ENCODE measurements at regions not wholly inside any gene's neighbourhood (a gene's known extent, or its start where the extent isn't known, plus 50 kb on each side); places are given as distances from the start of the nearest gene placed in this dataset.

- no peaks in the 10 kb centered on the region for H3K9me3 ChIP-seq
- H3K36me3 ChIP-seq, result no peaks in the 10 kb centered on the region
- DNase-seq (ENCODE audit: low spot score) (no peak), ATAC-seq (ENCODE audit: insufficient number of reproducible peaks, low FRiP score, low read depth) (no peak)
- no peak overlapping the region for H3K4me3 ChIP-seq
- no peaks in the 10 kb centered on the region for H3K27me3 ChIP-seq (replicated peaks; ENCODE audit: insufficient read depth)
- no peak overlapping the region for H3K27ac ChIP-seq
- H3K4me1 ChIP-seq (ENCODE audit: control insufficient read depth in 1 of 2, low read depth in 2 of 2), result no peaks in the 10 kb centered on the region
- TF ChIP-seq CTCF (IDR thresholded peaks at IDR 0.05), result no peak
Observed at GRCh38 chr6:76790045-76790796, 673.1 kb downstream of the HTR1B start.

- H3K4me1 ChIP-seq (ENCODE audit: control insufficient read depth in 1 of 2, low read depth in 2 of 2), result no peaks in the 10 kb centered on the region
- H3K27me3 ChIP-seq (replicated peaks; ENCODE audit: insufficient read depth), result no peaks in the 10 kb centered on the region
- H3K27ac ChIP-seq, result no peak overlapping the region
- no peaks in the 10 kb centered on the region for H3K36me3 ChIP-seq
- TF ChIP-seq CTCF (IDR thresholded peaks at IDR 0.05), result no peak
- no peak for ATAC-seq (ENCODE audit: insufficient number of reproducible peaks, low FRiP score, low read depth)
- no peak for DNase-seq (ENCODE audit: low spot score)
- no peak overlapping the region for H3K4me3 ChIP-seq
- no peaks in the 10 kb centered on the region for H3K9me3 ChIP-seq
Observed at GRCh38 chr6:76789580-76789979, 673.7 kb downstream of the HTR1B start.

DNA sequence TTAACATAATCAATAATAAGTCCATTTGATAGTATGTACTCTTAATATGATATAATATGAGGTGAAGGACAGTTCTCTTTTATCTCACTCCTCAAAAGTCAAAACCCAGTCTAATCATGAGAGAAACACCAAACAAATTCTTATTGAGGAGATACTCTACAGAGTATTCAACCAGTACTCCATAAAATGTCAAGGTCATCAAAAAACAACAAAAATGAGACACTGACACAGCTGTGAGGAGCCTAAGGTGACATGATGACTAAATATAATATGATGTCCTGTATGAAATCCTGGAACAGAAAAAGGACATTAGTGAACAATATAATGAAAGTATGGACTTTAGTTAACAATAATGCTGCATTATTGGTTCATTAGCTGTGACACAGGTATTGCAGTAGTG lies 675.1 kb downstream of the HTR1B start:
- Histone ChIP-seq H3K27me3 (replicated peaks; ENCODE audit: insufficient read depth) (no peaks in the 10 kb centered on the region), H3K9me3 (no peaks in the 10 kb centered on the region), H3K4me3 (no peak overlapping the region), H3K4me1 (ENCODE audit: control insufficient read depth in 1 of 2, low read depth in 2 of 2) (no peaks in the 10 kb centered on the region), H3K36me3 (no peaks in the 10 kb centered on the region), H3K27ac (no peak overlapping the region)
- DNase-seq (ENCODE audit: low spot score) (no peak), ATAC-seq (ENCODE audit: insufficient number of reproducible peaks, low FRiP score, low read depth) (no peak)
- no peak for TF ChIP-seq CTCF (IDR thresholded peaks at IDR 0.05)

GRCh38 chr6:76779068-76779467 lies 684.2 kb downstream of the HTR1B start:
- no peaks in the 10 kb centered on the region for H3K36me3 ChIP-seq
- no peaks in the 10 kb centered on the region for H3K9me3 ChIP-seq
- DNase-seq (ENCODE audit: low spot score) (no peak), ATAC-seq (ENCODE audit: insufficient number of reproducible peaks, low FRiP score, low read depth) (no peak)
- H3K4me1 ChIP-seq (ENCODE audit: control insufficient read depth in 1 of 2, low read depth in 2 of 2), result no peaks in the 10 kb centered on the region
- TF ChIP-seq CTCF (IDR thresholded peaks at IDR 0.05), result no peak
- no peaks in the 10 kb centered on the region for H3K27me3 ChIP-seq (replicated peaks; ENCODE audit: insufficient read depth)
- no peak overlapping the region for H3K4me3 ChIP-seq
- H3K27ac ChIP-seq, result no peak overlapping the region

GRCh38 chr6:76776876-76777275 lies 686.4 kb downstream of the HTR1B start:
- DNase-seq (ENCODE audit: low spot score) (no peak), ATAC-seq (ENCODE audit: insufficient number of reproducible peaks, low FRiP score, low read depth) (no peak)
- no peaks in the 10 kb centered on the region for H3K4me1 ChIP-seq (ENCODE audit: control insufficient read depth in 1 of 2, low read depth in 2 of 2)
- no peak overlapping the region for H3K4me3 ChIP-seq
- H3K27ac ChIP-seq, result no peak overlapping the region
- no peaks in the 10 kb centered on the region for H3K27me3 ChIP-seq (replicated peaks; ENCODE audit: insufficient read depth)
- no peaks in the 10 kb centered on the region for H3K36me3 ChIP-seq
- no peak for TF ChIP-seq CTCF (IDR thresholded peaks at IDR 0.05)
- H3K9me3 ChIP-seq, result no peaks in the 10 kb centered on the region

Data from thoracic aorta (tissue), 2 donors.